ENCODE measurements at regions not wholly inside any gene's neighbourhood (a gene's known extent, or its start where the extent isn't known, plus 50 kb on each side); places are given as distances from the start of the nearest gene placed in this dataset.
"Not testable (repeated sequence)": the region's sequence is repeated elsewhere in the genome, so short reads cannot be mapped to it uniquely, and the experiment has no call there.

DNA sequence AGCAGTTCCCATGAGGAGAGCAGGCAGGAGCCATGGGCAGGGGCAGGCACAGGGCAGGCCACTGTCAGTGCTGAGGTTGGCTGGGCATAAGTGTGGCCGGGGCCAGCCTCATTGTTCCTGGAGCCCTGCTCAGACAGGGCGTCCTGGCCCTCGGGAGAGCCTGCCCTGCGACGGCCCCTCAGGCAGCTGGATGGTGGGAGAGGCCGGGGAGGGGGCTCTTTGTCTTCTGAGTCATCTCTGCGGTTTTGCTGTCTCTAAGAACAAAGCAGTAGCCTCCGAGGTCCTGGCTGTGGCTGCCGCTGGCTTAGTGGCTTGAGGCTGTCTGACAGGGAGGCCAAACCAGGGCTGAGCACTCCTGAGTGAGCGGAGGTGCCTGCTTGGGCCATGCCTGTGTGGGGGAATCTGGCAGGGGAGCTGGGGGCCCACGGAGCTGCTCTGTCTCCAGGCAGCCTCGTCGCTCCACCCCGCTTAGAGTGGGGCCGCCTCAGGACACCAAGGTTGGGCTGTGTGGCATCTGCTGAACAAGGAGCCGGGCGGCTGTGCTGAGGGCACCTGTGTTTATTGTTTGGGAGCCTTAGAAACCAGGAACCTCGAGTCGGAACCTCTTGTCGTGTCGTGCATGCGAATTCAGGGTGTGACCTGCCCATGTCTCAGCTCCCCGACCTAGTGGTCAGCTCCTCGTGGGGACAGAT is 4395.7 kb upstream of the TPTE start:
- TF ChIP-seq, protein P1, sequence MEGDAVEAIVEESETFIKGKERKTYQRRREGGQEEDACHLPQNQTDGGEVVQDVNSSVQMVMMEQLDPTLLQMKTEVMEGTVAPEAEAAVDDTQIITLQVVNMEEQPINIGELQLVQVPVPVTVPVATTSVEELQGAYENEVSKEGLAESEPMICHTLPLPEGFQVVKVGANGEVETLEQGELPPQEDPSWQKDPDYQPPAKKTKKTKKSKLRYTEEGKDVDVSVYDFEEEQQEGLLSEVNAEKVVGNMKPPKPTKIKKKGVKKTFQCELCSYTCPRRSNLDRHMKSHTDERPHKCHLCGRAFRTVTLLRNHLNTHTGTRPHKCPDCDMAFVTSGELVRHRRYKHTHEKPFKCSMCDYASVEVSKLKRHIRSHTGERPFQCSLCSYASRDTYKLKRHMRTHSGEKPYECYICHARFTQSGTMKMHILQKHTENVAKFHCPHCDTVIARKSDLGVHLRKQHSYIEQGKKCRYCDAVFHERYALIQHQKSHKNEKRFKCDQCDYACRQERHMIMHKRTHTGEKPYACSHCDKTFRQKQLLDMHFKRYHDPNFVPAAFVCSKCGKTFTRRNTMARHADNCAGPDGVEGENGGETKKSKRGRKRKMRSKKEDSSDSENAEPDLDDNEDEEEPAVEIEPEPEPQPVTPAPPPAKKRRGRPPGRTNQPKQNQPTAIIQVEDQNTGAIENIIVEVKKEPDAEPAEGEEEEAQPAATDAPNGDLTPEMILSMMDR (IDR thresholded peaks at IDR 0.05): not testable (repeated sequence)
- not testable (repeated sequence) for TF ChIP-seq POLR2A (IDR thresholded peaks at IDR 0.05)

Data from body of pancreas (tissue), 4 donors.